NCI-H1694 treated with DMSO at 0.1 percent for 48 hours (cell line): ENCODE measurements at regions not wholly inside any gene's neighbourhood (a gene's known extent, or its start where the extent isn't known, plus 50 kb on each side); places are given as distances from the start of the nearest gene placed in this dataset.
"Not testable (repeated sequence)": the region's sequence is repeated elsewhere in the genome, so short reads cannot be mapped to it uniquely, and the experiment has no call there.

Experiments used
- DNase-seq: peaks from one replicate; lab custom pipeline; 2025; lab: John Stamatoyannopoulos, UW

GRCh38 chr4:187069398-187069797 is 345.7 kb upstream of the FAT1 start:
- DNase-seq: no peak

GRCh38 chr4:187070158-187070557 is 346.5 kb upstream of the FAT1 start:
- no peak for DNase-seq

GRCh38 chr4:187070740-187071139 is 347.1 kb upstream of the FAT1 start:
- no peak for DNase-seq

- no peak for DNase-seq
Observed at GRCh38 chr4:187071946-187072600, 348.4 kb upstream of the FAT1 start.

- DNase-seq: no peak
Observed at GRCh38 chr4:187073820-187074219, 350.2 kb upstream of the FAT1 start.

GRCh38 chr4:187075514-187075913 is 351.9 kb upstream of the FAT1 start:
- no peak for DNase-seq

GRCh38 chr4:187077744-187078401 is 354.2 kb upstream of the FAT1 start:
- no peak for DNase-seq

GRCh38 chr4:187084701-187085100 is 361.0 kb upstream of the FAT1 start:
- DNase-seq: no peak

GRCh38 chr4:187085339-187085738 is 361.7 kb upstream of the FAT1 start:
- no peak for DNase-seq

GRCh38 chr4:187086151-187086550 is 362.5 kb upstream of the FAT1 start:
- DNase-seq: no peak

- DNase-seq: no peak
Observed at GRCh38 chr4:187088070-187088799, 364.6 kb upstream of the FAT1 start.

- DNase-seq: no peak
Observed at GRCh38 chr4:187090401-187090800, 366.7 kb upstream of the FAT1 start.

GRCh38 chr4:187090832-187091231 is 367.2 kb upstream of the FAT1 start:
- not testable (repeated sequence) for DNase-seq

GRCh38 chr4:187094144-187094543 is 370.5 kb upstream of the FAT1 start:
- DNase-seq: no peak

- no peak for DNase-seq
Observed at GRCh38 chr4:187098429-187098828, 374.8 kb upstream of the FAT1 start.

GRCh38 chr4:187103351-187103750 is 379.7 kb upstream of the FAT1 start:
- DNase-seq: no peak

- DNase-seq: no peak
Observed at GRCh38 chr4:187108845-187109244, 385.2 kb upstream of the FAT1 start.

GRCh38 chr4:187109636-187110035 is 386.0 kb upstream of the FAT1 start:
- no peak for DNase-seq

- DNase-seq: no peak
Observed at GRCh38 chr4:187118166-187118565, 394.5 kb upstream of the FAT1 start.

- DNase-seq: no peak
Observed at GRCh38 chr4:187118602-187119120, 395.0 kb upstream of the FAT1 start.

- DNase-seq: no peak
Observed at GRCh38 chr4:187124331-187124730, 400.7 kb upstream of the FAT1 start.

GRCh38 chr4:187125062-187125461 is 401.4 kb upstream of the FAT1 start:
- DNase-seq: no peak

- no peak for DNase-seq
Observed at GRCh38 chr4:187127456-187127855, 403.8 kb upstream of the FAT1 start.
